Cardiac fibroblast (primary cell): ENCODE measurements at regions not wholly inside any gene's neighbourhood (a gene's known extent, or its start where the extent isn't known, plus 50 kb on each side); places are given as distances from the start of the nearest gene placed in this dataset.

ENCODE experiments used
- DNase-seq, 2 donors: peaks; one replicate each; pipeline versions ENCODE4 v3.0.0 to v3.0.0-alpha.2; 2010; ENCODE audit warnings: low read depth in 2 of 2
- H3K4me3 ChIP-seq, 2 donors: replicated peaks in 1 of 2; 1 replicate in 1 of 2; 2 replicates in 1 of 2; pipeline ENCODE4 v1.5.1; 2011; ENCODE audit warnings: low read depth in 2 of 2, low read length in 2 of 2, mild to moderate bottlenecking in 2 of 2, moderate library complexity in 1 of 2
- CTCF ChIP-seq: IDR thresholded peaks from one replicate; pipeline ENCODE4 v1.5.1; 2011; ENCODE audit warnings: low read depth, mild to moderate bottlenecking, low read length, inconsistent platforms

- H3K4me3 ChIP-seq = no peak overlapping the region
- no peak for TF ChIP-seq CTCF
- DNase-seq = no peak
Measured at GRCh38 chr11:80868831-80869230, 1428.0 kb upstream of the TENM4 start.

- no peak overlapping the region for H3K4me3 ChIP-seq
- DNase-seq = no peak
- no peak for TF ChIP-seq CTCF
Measured at GRCh38 chr11:80862011-80862410, 1421.2 kb upstream of the TENM4 start.

GRCh38 chr11:80861193-80861592 lies 1420.4 kb upstream of the TENM4 start:
- no peak for DNase-seq
- TF ChIP-seq CTCF = no peak
- no peak overlapping the region for H3K4me3 ChIP-seq

GRCh38 chr11:80860632-80861031 lies 1419.8 kb upstream of the TENM4 start:
- H3K4me3 ChIP-seq = no peak overlapping the region
- DNase-seq = peak; percentile 25 to 55
- no peak for TF ChIP-seq CTCF

- DNase-seq = peak; percentile 42 to 57
- H3K4me3 ChIP-seq = no peak overlapping the region
- TF ChIP-seq CTCF = no peak
Measured at GRCh38 chr11:80856066-80856465, 1415.2 kb upstream of the TENM4 start.

- TF ChIP-seq CTCF = no peak
- DNase-seq = no peak
- no peak overlapping the region for H3K4me3 ChIP-seq
Measured at GRCh38 chr11:80855426-80855825, 1414.6 kb upstream of the TENM4 start.

GRCh38 chr11:80849253-80849652 lies 1408.4 kb upstream of the TENM4 start:
- no peak overlapping the region for H3K4me3 ChIP-seq
- DNase-seq = no peak
- TF ChIP-seq CTCF = no peak
